DMS53 (cell line): ENCODE measurements at regions not wholly inside any gene's neighbourhood (a gene's known extent, or its start where the extent isn't known, plus 50 kb on each side); places are given as distances from the start of the nearest gene placed in this dataset.

Source experiments
- DNase-seq: peaks from one replicate; lab custom pipeline; 2025; lab: John Stamatoyannopoulos, UW

DNA sequence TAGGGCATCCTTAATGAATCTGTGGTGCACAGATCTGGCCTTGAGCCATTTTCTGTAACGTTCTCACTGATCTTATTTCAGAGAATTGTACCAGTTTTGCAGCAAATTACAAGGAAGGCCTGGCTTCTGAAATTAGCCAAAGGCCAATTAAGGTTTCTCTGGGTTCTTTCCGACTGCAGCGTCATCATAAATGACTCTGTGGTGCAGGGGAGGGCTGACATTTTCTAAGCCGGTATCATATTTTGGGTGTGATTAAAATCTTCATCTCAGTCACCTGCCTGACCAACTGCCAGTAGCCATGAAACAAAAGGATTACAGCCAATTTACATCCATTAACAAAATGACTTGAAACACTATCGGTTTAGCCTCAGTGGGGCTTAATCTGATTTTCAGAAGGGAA lies 363.7 kb downstream of the ADRA2A start:
- no peak for DNase-seq

DNA sequence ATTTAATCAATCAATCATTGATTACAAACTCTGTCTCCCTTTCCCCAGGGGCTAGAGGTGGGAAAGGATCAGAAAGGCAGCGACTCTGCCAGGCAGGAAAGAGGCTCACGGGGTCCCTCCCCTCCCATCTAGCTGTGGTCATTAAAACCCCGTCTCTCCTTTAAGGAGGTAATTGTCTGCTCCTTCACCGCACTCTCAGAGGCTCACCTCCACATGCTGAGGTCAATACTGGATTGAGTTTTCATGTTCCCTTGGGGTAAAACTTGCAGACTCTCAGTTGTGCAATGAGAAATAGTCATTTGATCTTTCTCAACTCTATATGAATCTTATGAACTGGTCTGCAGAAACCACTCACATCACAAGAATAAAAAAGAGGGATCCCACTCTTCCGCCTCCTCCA lies 368.8 kb downstream of the ADRA2A start:
- DNase-seq, result no peak

DNA sequence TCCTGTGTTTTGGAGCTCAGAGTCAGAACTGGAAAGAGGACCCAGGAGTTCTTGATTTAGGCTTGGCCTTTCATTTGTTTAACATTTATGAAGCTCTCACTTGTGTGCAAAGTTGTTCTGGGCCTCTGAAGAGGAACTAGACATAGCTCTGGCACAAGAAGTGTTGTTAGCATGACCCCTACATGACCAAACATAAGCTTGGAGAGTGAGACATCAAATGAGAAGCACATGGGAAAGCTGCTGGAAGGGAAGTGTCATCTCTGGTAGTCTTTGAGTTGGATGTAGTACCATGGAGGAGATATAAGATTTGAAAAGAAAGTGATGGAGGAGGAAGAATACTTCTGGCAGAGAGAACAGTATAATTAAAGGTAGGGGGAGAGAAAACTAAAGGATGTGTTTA lies 370.1 kb downstream of the ADRA2A start:
- DNase-seq, result no peak

DNA sequence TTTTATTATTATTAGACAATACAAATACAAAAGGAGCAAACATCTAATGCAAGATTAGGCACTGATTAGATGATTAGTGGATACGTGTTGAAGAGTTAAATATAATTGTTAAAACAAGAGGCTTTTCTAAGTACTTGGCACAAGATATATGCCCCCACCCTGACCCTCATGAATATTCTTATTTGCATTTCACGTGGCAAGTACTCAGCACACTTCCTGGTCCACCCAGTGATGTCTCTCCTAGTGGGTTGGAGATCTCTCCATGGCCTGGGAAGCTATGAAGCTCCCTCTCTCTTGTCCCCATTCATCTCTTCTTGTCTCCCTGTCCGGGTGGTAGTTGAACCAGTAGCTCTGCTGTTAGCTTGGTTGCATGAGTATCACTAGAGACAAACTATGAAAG lies 375.3 kb downstream of the ADRA2A start:
- DNase-seq, result no peak

DNA sequence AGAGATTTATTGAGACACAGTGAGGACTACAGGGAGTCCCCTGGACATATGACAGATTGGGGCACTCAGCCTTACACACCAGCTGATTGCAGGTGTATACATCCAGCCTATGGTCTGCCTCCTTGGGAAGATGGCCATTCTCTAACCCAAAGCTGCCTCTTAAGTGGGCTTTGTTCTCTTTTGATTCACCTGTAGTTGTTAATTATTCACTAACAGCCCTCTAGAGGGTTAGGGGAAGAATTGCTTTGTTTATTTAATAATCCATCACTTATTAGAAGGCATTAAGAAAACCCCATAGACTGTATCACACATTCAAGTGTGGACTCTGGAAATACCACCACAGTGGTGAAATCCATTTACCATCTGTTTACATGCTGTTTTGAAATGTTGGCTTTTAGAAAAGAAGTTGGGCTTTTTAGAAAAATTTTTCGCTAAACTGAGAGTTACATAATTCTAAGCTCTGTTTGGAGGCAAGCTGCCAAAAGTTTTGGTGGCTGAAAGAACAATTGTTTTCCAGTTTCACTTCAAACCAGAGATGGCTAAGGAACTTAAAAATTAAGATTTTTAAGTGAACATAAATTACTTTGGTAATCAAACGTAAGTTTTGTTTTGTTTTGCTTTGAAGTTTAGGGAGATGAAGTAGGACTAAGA lies 379.1 kb downstream of the ADRA2A start:
- DNase-seq, result peak; percentile 62

DNA sequence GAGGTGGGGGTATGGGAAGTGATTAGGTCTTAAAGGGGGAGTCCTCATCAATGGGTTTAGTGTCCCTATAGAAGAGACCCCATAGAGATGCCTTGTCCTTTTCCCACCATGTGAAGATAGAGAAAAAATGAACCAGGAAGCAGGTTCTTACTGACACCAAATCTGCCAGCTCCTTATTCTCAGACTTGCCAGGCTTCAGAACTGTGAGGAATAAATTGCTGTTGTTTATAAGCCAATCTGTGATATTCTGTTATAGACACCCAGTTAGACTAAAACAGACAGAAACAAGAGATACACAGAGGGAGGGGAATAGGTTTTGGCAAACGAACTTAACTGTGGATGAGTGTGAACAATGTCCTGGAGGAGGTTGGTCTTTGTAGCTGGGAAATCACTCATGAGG lies 381.4 kb downstream of the ADRA2A start:
- no peak for DNase-seq

DNA sequence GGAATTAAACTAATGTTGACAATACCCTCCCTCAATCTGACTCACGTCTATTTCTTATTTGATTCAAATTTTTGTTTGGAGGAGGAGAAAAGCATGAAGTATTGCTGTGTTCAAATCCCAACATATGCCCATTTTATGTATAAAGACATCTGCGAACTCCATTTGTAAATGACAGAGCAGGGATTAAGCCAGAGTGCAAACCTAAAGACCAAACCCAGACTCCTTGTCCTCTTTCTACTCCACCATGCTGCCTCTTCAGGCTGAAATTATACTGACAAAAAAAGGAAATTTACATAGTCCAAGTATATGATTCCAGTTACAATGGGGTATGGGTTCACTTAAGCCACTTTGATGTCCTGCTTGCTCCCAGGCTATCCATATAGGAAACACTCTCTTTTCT lies 383.1 kb downstream of the ADRA2A start:
- DNase-seq, result no peak

DNA sequence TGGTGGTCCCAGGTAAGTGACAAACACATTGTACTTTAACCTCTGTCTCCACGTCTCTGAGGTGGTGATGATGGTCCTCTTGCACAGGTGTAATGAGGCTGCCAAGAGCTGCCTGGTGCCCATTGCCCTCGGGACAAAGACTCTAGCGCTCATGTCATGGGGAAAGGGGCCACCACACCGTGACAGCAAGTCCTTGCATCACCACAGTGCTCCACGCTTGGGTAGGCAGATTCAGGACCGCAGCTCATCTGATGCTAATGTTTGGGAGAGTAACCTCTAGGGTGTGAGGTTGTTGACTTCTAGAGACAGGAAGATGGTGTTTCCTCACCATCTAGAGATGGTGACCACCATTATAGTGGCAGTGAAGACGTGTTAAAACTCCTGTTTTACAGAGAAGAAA lies 395.6 kb downstream of the ADRA2A start:
- DNase-seq, result no peak

DNA sequence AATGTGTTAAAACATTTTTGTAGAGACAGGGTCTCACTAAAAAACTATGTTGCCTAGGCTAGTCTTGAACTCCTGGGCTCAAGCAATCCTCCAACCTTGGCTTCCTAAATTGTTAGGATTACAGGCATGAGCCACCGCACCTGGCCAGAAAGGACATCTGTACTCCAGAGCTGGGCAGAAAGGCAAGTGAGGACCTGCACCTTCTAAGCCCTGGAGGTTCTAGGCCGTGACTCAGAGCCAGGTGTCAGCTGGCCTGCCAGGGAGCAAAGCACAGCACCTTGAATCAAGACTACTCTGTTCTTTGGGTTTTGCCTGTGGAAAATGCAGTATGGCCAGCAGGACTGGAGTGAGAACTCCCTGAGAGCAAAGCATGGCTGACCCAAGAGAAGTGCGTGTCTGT lies 396.5 kb downstream of the ADRA2A start:
- no peak for DNase-seq

DNA sequence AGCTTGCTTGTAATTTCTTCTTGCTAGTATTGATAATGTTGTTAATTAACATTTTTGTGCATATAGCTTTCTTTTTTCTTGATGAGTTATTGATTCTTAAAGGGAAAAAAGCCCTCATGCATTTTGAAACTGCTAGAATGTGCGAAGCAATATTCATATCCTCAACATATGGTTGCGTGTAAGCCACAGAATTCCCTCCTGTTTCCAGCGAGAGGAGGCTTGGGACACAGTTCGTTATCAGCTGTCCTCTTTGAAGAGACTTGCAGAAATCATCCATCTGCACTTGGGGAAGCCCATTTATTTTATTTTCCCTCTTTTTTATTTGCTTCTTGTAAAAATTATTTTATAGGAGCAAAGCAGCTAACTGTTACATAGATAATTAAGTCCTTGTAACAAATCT lies 398.0 kb downstream of the ADRA2A start:
- DNase-seq, result no peak

DNA sequence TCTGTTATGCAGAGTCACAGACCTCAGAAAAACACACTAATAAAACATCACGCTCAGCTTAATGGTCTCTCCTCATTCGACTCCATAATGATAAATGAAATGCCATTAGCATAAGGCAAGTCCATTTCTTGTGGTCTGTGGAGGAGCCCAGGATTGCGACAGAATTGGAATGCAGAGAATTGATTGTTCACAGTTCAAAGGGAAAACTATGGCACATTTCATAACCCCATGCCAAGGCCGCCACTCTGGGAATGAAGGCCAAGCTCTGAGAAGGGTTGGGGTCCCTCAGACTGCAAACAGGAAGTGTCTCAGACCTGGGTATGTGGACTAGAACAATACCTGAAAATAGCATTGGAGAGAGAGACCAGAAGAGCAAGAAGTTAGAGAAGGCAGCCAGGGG lies 398.9 kb downstream of the ADRA2A start:
- no peak for DNase-seq

DNA sequence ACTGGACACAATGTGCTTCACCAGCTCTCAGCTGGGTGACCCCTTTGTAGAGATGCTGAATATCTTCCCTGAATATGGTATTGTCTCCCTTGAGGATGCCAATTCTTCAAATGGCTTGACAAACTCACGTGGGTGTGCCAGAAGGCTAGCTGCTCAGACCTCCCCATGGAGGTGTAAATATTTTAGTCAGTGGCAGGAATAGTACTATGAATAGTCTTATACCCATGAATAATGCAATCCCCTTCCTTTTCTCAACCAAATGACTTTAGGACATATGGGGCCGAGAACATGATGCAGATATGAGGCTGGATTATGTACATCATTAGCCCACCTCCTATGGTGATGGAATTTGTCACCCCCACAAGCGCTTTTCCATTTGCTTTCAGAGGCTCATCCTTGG lies 401.8 kb downstream of the ADRA2A start:
- no peak for DNase-seq

DNA sequence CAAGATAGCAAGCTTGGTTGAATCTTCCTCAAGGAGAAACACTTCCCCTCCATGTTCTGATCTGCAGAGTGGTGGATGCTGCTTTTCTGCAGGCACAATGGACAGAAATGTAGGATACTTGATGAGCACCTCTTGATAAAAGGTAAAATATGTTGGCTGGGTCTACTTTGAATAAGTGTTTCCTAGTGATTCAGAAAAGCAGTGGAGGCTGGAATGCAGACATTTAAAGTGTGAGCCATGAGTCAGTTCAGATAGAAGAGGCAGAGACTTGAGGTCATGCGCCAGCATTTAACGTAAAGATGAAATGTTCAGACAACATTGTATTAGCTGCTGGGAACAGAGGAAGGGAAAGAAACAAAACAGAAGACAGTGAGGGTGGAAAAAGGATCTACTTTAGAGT lies 403.1 kb downstream of the ADRA2A start:
- no peak for DNase-seq

DNA sequence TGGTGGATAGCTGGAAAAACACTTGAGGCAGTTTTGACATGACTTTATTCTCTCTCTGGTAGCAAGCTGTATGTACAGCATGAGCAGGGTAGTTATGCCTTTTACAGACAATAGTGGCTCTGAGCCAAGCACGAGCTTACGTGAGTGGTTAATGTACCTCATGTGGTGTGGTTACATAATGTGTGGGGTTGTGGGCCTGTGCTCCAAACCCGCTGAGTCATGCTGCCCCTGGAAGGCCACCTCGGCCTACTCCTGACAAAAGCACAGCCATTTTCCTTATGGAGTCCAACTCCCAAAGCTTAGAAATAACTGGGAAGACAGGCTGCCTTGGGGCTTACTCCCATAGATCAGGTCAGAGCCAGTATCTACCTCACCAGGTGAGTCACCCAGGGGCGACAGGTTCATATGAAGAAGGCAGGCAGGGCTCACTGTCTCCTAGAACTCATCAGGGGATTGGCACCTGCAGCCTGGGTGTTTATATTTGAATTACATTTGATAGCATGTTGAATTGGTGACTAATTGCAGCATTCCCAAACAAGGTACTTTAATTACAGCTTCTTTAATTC lies 404.5 kb downstream of the ADRA2A start:
- DNase-seq, result peak; percentile 60

DNA sequence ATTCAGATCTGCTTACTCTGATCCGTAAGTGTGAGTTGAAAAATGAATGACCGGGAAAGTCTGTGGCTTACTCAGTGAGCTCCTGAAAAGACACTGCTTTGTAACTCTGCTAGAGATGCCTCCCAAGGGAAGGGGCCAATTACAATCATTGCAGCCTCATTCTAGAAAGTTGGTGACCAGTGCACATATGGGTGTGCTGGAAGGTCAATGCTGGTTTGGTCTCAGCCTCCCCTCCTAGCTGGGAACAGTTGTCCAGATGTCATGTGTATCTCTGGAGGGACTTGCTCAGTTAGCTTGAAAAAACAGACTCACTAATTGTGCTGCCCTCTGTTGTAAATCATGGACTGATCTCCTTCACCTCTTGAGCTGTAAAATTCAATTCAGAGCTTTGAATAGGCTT lies 405.0 kb downstream of the ADRA2A start:
- no peak for DNase-seq

DNA sequence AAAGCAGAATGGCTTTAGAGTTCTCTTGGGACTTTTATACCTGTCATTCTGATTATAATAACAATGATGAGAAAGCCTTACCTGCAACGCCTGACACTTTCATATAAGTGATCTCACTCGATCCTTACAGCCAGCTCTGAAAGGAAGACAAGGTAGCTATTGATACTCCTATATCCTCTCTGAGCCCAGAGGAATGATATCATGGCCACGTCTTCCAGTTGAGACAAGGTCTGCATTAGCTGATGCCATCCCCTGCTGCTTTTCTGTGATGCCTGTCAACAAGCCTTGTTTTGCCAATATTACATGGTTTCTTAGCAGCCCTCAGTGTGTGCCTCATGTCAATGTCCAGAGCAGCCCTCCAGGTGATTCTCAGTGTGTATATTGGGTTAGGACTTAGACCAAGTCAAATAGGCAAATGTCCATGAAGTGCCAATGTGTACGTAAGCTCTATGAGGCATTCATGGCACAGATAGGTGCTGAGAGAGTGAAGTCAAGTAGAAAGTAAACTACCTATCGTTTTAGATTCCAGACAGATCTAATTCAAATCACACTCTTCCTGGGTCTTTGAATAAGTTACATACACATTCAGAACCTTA lies 405.9 kb downstream of the ADRA2A start:
- peak; percentile 46 for DNase-seq

DNA sequence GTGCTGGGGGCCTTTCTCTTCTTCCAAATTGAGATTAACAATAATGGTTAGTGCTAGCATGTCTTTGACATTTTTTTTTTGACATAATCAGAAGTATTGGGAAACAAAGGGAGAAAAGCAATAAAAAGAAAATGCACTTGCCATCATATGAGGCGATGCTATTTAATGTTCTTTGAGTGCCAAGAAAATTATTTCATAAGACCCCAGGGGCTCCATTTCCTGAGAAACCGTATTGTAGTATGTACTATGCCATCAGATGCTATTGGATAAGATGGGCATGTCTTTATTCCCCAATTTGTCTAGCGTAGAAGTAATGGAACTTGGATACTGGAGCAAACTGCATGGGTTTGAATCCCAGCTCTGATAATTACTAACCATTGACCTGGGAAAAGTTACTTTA lies 408.9 kb downstream of the ADRA2A start:
- DNase-seq, result no peak

DNA sequence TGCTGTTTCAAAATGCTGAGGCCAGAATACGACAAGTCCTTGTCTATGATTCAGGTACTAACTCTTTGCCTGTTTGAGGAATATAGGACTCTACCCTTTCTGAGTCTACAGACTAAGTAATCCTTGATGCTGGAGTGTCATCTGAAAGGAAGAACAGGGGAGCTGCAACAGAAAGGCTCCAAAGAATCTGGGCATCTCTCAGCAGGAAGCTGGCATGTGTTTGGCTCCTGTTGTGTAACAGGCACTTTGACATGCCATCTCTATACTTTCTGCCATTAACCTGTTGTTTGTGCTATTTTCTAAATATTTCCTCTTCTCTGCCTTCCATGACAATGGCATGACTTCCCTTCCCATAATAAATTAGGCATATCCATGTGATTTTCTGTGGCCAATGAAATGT lies 409.5 kb downstream of the ADRA2A start:
- no peak for DNase-seq

DNA sequence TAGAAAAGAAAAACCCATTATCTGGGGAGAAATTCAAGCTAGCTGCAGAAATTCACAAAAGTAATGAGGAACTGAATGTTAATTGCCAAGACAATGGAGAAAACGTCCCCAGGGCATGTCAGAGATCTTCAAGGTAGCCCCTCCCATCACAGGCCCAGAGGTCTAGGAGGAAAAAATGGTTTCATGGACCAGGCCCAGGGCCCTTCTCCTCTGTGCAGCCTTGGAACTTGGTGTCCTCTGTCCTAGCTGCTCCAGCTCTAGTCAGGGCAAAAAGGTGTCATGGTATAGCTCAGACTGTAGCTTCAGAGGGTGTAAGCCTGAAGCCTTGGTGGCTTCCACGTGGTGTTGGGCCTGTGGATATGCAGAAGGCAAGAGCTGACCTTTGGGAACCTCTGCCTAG lies 411.8 kb downstream of the ADRA2A start:
- no peak for DNase-seq

DNA sequence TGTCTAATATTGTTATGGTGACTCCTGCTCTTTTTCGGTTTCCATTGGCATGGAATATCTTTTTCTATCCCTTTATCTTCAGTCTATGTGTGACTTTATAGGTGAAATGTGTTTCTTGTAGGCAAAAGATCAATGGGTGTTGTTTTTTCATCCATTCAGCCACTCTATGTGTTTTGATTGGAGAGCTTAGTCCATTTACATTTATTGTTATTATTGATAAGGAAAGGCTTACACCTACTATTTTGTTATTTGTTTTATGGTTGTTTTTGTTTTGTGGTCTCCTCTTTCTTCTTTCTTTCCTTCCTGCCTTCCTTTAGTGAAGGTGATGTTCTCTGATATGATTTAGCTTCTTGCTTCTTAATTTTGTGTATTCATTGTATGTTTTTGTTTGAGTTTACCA lies 414.3 kb downstream of the ADRA2A start:
- DNase-seq, result no peak

DNA sequence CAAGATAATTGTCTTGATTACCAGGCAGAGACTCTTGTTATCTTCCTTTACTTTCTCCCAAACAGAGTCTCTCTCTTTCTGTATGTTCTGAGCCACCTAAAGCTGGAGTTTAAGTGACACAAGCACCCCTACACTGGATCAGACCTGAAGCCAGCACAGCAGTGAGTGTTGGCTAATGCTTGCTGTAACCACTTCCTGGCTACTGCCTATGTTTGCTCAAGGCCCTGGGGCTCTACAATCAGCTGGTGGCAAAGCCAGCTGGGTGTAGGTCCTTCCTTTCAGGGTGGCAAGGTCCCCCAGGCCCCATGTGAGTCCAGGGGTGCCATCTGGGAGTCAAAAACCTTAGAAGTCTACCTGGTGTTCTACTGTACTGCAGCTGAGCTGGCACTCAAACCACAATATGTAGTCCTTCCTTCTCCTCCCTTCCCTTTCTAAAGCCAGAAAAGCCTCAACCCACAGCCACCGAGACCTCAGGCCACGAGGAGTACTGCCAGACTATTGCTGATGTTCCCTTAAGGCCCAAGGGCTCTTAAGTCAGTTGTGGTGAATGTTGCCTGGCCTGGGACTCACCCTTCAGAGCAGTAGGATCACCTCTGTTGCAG lies 416.3 kb downstream of the ADRA2A start:
- DNase-seq, result peak; percentile 15

DNA sequence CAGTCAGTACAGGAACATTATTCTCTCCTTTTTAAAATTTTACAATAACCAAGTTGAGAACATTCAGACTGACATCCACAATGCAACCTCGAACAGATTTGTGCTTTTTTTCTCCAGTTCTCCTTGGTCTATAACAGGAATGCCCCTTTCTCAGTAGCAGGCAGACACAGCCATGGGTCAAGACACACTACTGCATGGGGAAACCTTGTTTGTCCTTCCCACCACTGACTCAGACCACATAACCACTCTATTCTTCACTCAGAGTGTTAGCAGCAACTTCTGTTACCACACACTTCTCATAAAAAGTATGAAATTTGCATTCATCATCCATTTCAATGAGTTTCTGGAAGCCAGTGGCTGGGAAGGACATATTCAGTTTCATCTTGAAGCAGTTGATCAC lies 421.7 kb downstream of the ADRA2A start:
- DNase-seq, result no peak

DNA sequence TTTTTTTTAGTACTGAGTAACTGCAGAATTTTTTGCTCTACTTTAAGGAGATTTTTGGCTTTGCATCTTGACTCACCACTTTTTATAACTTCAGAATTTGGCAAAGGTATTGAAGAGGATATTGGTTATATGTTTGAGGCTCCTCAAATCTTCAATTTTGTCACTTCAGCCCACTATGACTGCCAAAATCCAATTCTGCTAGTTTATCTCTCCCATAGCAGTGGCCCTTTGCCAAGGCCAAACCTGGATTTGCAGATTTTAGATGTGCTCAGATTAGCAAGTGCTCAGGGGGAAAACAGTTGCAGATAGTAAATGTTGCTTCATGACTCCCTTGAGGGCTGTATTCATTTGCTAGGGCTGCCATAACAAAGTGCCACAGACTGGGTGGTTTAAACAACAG lies 427.5 kb downstream of the ADRA2A start:
- no peak for DNase-seq
